ENCODE measurements at regions not wholly inside any gene's neighbourhood (a gene's known extent, or its start where the extent isn't known, plus 50 kb on each side); places are given as distances from the start of the nearest gene placed in this dataset.
"Not testable (repeated sequence)": the region's sequence is repeated elsewhere in the genome, so short reads cannot be mapped to it uniquely, and the experiment has no call there.

DNA sequence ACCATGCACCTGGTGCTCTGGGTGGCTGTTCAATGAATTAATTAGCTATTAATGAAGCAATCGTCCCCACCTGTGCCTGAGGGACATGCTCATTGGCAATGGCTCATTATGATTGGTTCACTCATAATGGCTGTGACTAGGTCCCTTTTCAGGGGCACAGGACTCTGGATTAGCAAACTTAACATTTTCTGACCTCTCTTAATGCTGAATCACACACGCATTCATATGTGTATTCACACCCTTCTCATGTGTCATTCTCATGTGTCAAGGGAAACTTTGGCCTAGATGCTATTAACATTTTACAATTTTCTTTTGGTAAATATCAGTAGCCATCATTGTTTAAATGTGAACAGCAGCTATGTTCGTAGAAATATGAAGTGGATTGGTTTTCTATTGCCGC is 98.9 kb upstream of the PMAIP1 start:
- no peak for DNase-seq (ENCODE audit: low read depth)

DNA sequence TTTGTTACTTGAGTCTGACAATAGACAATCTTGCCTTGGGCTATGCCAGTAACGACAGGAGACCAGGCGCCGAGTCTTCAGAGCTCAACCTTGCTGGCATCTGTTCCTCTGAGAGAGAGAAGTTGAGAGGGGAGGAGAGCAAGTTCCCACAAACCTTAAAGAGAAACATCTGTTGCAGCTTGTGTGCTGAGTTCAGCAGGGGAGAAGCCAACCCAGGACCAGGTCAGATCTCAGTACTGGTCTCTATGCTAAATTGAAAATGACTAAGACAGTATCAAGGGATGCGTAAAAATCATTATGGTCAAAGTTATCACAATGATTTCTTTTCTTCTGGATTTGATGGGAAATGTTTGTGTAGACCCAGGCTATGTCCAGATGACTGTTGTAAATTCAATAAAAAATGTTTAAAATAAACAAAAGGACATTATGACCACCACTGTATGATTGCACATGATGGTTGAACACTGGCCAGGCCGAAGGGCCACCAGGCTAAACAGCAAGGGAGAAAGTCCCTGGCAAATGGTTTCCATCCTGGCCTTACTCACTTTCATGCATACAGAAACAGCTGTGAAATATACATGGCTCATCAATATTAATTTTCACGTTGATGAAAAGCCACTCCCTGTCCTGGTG is 100.3 kb upstream of the PMAIP1 start:
- peak; percentile 87 for DNase-seq (ENCODE audit: low read depth)

DNA sequence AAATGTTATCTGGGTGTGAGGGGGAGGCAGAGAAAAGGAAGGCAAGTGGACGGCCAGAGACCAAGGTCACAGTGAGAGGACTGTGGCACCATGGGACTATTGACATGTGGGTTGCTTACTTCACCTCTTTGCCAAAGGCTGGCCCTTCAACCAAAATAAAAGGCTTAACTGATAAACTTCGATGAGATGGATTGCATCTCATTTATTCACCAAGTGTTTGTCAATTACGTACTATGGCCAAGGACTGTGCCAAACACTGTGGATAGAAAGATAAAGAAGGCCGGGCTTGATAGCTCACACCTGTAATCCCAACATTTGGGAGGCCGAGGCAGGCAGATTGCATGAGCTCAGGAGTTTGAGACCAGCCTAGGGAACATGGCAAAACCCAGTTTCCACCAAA is 98.7 kb upstream of the CCBE1 start:
- DNase-seq (ENCODE audit: low read depth) = no peak

DNA sequence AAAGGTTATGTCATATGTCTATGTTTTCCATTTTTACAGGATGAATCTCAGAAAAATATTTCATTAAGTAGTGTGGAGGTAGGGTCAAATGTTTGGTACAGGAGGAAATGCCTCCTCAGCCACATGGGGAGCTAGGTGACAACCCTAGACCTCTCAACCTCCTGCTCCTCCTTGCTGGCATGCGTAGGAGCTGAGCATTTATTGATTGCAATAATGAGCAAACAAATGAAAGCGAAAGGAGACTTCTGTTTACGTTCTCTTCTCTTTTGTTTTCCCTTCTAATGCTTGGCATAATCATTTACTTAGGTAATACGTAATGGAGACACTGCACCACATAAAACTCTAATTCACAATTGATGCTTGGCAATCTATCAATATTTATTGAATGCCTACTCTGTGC is 95.1 kb upstream of the CCBE1 start:
- no peak for DNase-seq (ENCODE audit: low read depth)

DNA sequence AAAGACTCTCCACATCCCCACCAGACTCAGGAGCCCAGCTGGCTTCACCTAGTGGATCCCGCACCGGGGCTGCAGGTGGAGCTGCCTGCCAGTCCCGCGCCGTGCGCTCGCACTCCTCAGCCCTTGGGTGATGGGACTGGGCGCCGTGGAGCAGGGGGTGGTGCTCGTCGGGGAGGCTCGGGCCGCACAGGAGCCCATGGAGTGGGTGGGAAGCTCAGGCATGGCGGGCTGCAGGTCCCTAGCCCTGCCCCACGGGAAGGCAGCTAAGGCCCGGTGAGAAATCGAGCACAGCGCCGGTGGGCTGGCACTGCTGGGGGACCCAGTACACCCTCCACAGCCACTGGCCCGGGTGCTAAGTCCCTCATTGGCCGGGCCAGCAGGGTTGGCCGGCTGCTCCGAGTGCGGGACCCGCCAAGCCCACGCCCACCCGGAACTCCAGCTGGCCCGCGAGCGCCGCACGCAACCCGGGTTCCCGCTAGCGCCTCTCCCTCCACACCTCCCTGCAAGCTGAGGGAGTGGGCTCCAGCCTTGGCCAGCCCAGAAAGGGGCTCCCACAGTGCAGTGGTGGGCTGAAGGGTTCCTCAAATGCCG is 93.2 kb upstream of the CCBE1 start:
- not testable (repeated sequence) for DNase-seq (ENCODE audit: low read depth)

DNA sequence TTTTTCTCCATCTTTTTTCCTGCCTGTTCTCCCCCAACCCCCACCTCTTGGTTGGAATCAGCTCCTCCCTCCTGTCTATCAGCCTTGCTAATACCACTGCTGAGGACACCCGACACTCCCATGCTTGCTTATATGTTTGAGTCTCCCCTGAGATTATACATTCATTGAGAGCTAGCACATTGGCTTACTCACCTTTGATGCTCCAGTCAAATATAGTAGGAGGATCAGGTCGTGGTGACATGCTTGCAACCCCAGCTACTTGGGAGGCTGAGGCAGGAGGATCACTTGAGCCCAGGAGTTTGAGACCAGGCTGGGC is 91.5 kb upstream of the CCBE1 start:
- DNase-seq (ENCODE audit: low read depth) = no peak

DNA sequence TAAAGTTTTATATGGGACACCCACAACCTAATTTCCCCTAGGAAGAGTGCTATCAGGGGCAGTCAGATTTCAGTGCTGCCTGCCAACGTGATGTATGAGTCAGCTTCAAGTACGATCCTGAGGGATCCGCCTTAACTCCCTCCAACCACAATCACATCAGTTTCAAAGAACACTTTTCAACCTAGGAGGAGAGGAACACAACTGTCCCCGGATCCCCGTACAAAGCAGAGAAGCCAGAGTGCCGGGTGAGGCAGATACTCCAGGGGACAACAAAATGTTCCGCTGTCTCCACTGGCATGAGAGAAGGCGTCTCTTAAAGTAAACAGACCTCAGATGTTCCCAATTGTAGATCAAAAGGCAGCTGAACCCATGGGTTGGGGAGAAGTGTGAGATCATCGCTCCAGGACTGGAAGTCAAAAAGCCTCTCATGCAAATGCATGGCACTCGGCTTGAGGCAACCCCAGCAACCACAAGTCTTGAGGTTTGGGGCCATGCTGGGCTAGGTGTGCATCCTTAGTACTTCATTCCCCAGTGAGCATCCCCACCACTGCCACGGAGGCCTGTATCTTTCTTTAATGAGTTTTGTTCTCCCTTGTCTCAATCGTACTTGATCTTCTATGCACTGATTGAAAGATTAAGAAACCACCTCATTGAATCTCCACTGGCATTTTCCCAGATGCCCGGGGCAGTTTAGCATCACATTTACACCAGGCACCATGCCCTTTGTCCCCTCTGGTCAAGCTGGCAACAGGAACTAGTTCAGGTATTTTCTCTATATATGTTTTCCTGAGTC is 91.0 kb upstream of the CCBE1 start:
- peak; percentile 74 for DNase-seq (ENCODE audit: low read depth)

DNA sequence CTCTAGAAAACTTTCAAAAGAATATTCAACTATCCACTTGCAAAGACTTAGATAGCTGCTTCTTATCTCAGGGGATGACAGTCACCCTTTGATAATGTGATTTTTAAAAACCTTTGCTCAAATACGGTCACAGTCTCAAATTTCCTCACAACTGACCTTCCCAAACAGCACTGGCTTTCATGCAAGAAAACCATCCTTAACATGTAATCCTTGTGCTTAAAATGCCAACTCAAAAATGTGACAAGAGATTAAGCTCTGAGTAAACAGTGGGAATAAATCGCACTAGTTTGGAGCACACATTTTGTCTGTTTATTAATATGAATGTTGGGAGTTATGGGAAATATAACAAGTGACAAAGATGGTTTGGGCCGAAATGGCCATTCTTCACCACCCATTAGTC is 87.5 kb upstream of the CCBE1 start:
- DNase-seq (ENCODE audit: low read depth) = no peak

DNA sequence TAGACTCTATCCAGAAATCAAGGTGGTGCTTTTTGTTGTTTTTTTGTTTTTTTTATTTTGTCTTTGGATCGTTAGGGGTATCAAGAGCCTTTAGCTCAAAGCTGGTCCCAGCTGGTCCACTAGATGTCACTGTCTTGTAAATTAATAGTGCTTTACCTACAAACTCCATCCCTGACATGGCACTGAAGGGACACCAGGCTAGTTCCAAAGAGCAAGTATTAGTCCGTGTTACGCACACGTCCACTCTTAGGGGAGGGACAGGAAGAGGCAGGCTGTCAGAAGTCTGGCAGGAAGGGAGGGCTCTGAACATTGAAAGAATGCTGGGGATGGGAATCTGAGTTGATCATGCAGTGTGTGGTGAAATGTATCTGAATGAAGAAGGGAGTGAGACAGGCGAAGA is 85.9 kb upstream of the CCBE1 start:
- DNase-seq (ENCODE audit: low read depth) = peak; percentile 92

DNA sequence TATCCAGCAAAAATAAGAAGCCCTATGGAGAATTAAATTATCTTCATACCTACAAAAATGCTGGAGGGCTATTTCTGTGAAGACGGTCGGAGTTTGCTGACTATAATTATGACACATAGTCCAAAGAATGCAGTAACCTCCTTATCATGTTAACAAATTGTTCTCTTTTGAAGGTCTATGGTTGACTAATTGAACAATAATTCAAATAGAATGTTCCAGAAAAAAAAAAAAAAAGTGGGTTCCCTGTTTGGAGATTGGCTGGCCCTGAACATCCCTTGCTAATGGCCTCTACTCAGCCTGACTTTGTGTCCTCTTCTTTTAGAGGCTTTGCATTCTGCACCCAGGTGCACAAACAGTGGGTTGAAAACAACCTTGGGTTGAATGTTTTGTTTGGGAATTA is 82.8 kb upstream of the CCBE1 start:
- DNase-seq (ENCODE audit: low read depth) = peak; percentile 51

DNA sequence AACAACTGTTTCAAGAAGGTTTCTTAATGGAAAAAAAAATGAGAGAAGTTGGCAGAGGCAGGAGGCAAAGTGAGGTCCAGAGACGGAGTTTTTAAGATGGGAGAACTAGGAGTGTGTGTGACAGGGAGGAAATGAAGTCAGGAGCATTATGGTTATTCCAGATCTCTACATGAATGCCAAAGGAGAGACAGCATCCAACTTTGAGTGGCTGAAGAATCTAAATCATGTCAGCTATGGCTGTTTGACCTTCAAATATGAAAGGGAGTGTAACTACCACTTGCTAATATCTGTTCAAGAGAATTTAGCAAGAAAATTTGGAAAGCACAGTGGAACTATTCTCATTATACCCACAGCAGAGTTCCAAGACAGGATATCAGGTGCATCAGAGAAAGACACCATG is 81.2 kb upstream of the CCBE1 start:
- DNase-seq (ENCODE audit: low read depth) = no peak

DNA sequence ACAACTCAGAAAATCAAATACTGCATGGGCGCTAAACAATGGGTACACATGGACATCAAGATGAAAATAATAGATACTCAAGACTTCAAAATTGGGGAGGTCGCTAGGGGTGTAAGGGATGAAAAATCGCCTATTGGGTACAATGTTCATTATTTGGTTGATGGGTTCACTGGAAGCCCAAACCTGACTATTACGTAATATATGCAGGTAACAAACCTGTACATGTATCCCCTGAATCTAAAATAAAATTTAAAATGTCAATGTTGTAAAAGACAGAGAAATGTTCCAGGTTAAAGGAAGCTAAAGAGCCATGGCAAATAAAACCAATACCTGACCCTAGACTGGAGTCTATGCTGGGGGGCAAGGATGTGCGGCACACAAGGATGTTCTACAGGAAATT is 80.4 kb upstream of the CCBE1 start:
- no peak for DNase-seq (ENCODE audit: low read depth)

DNA sequence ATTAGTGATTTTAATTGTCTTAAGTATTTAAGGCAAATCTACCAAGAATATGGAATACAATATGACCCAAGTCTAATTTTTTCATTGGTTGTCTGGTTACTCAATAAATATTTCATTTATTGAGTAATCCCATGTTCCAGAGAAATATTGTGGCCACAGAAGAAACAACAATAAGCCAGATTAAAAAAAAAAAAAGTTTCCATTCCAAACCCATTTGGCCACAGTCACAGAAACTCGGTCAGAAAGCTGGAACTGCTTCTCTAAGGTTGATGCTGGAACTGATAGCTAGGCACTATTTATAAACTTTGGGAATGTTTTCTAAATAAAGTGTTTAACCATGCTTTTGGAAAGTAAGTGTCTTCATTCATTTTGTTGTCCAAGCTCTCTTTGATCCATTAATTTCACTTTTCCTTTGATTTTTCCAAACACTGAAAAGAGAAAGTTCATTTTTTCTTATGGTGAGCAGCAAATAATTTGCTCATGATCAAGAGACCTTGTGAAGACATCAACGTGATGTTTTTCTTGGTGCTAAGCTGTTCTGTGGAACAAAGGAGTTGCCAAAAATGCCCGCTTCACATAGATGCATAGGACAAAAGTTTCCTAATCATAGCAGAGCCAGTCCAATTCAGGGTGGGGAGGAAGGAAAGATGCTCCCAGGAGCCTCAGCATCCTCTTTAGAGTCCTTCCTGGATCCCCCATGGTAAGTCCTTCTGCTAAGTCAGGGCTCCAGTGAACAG is 72.1 kb upstream of the CCBE1 start:
- DNase-seq (ENCODE audit: low read depth) = peak; percentile 90

DNA sequence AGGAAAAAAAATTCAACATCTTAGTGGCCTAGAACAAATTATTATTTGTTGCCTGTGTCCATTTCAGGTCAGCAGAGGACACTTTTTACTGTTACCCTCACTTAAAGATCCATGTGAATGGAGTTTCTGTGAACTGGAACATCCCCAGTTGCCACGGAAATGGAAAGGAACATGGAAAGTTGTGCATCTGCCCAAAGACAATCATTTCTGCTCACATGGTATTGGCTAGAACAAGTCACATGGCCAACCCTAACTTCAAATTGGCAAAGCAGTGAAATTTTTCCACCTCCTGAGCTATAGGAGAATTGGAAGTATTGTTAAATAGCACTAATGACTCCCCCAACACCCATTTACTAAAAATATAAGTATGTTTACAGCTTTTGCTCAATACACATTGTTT is 71.2 kb upstream of the CCBE1 start:
- DNase-seq (ENCODE audit: low read depth) = peak; percentile 13

DNA sequence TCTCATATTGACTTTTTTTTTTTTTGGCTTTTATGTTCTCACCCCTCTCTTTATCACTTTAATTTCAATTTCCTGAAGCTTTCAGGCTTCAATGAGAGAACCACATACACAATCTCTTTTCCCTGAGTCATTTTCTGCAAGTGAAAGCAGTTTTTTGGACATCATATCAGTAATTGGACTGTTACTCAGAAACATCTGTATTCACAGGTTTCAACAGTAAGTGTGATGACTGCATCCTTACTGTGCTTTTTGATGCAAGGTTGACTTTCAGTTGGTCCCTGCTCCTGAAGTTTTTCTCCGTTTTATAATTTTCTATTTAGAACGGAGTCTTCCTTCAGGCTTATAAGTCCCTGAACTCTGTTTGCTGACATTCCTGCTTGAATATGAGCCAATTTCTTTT is 70.5 kb upstream of the CCBE1 start:
- peak; percentile 55 for DNase-seq (ENCODE audit: low read depth)

DNA sequence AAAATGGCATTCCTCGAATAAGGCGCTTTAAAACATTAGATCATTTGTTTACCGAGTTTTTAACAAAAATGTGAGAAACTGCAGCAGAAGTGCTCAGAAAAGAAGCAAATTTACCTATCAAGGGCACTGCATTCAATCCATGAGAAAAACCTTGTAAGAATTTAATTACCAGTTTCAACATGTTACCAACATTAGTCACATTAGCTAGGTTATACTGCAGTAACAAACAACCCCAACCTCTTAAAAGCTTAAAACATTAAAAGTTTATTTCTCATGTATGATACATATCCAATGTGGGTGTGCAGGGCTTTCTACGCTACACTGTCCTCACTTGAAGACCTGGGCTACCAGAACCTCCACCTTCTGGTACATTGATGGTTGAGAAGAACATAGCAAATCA is 68.1 kb upstream of the CCBE1 start:
- DNase-seq (ENCODE audit: low read depth) = no peak

DNA sequence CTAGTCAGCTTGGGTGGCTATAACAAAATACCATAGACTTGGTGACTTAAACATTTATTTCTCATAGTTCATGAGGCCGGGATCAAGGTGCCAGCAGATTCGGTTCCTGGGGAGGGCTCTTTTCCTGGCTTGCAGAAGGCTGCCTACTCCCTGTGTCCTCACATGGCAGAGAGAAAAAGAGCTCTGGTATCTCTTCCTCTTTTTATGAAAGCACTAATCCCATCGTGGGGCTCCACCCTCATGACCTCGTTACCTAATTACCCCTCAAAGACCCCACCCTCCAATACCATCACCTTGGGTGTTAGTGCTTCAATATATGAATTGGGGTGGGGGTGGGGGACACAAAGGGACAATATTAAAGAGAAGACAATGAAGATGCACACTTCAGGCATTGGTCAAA is 67.1 kb upstream of the CCBE1 start:
- no peak for DNase-seq (ENCODE audit: low read depth)

DNA sequence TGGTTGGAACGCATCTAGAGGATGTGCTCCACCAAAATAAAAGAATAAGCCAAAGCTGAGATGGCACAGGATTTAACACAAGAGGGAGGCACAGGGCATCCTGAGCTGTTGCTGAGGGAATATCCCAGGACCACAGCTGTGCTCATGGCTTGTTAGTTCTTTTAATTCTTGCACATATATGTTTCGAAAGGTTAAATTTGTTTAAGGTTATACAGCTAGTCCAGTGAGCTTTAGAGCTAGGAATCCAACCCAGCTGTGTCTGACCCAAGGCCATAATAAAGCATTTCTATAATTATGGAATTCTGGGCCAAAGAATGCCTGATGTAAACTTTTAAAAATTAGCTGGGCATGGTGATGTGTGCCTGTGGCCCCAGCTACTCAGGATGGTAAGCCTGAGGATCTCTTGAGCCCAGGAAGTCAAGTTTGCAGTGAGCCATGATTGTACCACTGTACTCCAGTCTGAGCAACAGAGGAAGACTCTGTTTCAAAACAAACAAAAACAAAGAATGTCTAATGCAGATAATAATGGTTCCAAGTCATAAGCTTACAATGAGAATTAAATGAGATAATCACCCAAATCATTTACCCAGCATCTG is 66.4 kb upstream of the CCBE1 start:
- peak; percentile 90 for DNase-seq (ENCODE audit: low read depth)

DNA sequence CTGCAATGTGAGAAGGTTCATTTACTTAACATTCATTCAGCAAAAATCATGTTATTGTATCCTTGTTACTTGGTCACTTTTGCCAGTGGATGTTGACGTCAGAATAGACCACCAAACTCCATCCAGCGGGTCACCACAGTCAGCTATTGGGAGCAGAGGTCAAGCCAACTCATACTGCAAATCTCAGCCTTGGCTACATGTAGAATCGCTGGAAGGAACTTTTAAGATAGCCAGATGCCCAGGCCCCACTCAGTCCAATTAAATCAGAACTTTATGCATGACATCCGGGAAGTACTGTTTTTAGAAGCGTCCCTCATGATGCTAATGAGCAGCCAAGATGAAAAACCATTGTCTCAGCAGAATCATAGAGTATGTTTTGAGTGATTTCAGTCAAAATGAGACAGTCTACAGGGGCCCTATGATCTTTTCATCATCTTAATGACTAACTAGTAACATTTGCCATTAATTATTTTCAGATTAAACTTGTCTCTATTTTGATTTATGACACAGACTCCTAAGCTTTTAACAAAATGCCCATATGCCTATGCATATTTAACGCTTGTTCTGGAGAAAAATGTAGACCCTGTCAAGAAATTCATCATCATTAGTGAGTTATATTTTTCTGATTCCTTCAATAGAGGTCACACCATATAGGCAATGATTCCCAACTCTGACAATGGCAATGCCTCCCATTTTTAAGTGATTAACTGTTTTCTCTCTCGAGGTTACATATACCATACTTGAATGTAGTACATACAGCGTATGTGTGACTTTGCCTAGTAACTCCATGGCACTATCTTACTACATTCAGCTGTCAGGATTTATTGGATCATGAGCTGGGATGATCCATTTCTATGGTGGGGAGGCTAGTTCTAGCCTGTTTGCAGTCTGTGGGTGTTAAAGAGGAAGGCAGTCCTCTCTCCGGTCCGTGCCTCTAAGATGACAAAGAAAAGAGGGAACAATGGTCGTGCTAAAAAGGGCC is 63.7 kb upstream of the CCBE1 start:
- peak; percentile 23 for DNase-seq (ENCODE audit: low read depth)

DNA sequence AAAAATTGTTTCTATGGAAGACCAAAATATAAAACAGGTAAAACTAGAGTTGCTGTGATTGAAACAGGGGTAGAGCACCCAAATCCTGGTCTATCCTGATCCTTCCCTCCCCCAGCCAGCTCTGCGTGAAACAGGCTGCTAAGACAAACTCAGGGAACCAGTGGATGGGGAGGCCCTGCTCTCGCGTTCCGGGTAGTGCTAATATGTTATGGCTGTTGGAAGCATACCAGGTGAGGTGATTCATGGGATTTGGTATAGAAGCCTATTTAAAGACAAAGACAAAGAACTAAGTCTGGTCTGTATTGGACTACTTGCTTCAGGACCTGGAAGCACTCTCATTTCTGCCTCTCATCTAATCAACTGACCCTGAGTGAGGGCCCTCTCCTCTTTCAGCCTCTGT is 63.0 kb upstream of the CCBE1 start:
- DNase-seq (ENCODE audit: low read depth) = no peak

DNA sequence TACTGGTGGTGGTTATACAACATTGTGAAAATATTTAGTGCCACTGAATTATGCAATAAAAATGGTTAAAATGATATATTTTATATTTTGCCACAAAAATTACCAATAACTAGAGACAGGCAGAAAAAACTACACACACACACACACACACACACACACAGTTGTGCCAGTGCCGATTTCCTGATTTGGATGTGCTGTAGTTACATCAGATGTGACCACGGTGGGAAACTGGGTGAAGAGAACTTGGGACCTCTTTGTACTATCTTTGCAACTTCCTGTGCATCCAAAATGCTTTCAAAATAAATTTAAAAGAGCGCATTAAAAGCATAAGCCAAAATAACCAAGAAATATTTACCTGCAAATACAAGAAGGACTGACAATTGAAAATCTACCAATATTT is 61.6 kb upstream of the CCBE1 start:
- no peak for DNase-seq (ENCODE audit: low read depth)

Measured in fibroblast of gingiva (primary cell).